Testis (tissue), 2 donors: ENCODE measurements at regions not wholly inside any gene's neighbourhood (a gene's known extent, or its start where the extent isn't known, plus 50 kb on each side); places are given as distances from the start of the nearest gene placed in this dataset.

ENCODE experiments used
- DNase-seq: peaks from one replicate; pipeline ENCODE4 v3.0.0-alpha.2; 2019
- H3K27ac ChIP-seq, 2 donors: fragments of 200-600 bp; sonication (generic); one replicate each; pipeline ENCODE4 v1.5.1; 2019
- H3K27me3 ChIP-seq: fragments of 200-600 bp; sonication (generic); one replicate; pipeline ENCODE4 v1.5.1; 2019
- H3K36me3 ChIP-seq: fragments of 200-600 bp; sonication (generic); one replicate; pipeline ENCODE4 v1.5.1; 2017; ENCODE audit warnings: low read depth; ENCODE audit errors: missing control alignments
- H3K4me1 ChIP-seq: fragments of 200-600 bp; sonication (generic); one replicate; pipeline ENCODE4 v1.5.1; 2019
- H3K4me3 ChIP-seq, 2 donors: fragments of 200-600 bp; sonication (generic); one replicate each; pipeline ENCODE4 v1.5.1; 2017 to 2019
- H3K9me3 ChIP-seq: fragments of 200-600 bp; sonication (generic); one replicate; pipeline ENCODE4 v1.5.1; 2017
- CTCF ChIP-seq, 3 experiments: fragments of 450-650 bp in 2 of 3; fragments of 200-600 bp in 1 of 3; sonication (generic) in 1 of 3; IDR thresholded peaks; one replicate each; pipeline ENCODE4 v1.5.1; 2016 to 2019; ENCODE audit warnings: antibody characterized with exemption in 3 of 3, mild to moderate bottlenecking in 2 of 3, moderate library complexity in 1 of 3
- POLR2A ChIP-seq: fragments of 450-650 bp; IDR thresholded peaks from one replicate; pipeline ENCODE4 v1.6.1; 2017; ENCODE audit warnings: antibody characterized with exemption, mild to moderate bottlenecking, moderate library complexity
- WGBS, 2 donors: methylation state at CpG; one replicate each; pipeline ENCODE4 v1.1.5; 2018; 5-methylcytosine and 5-hydroxymethylcytosine counted together
- intact Hi-C: fragments of 100-400 bp; cut with DNase I; formaldehyde crosslinking; loops from one replicate; pipeline ENCODE4 v1.15.1; 2023; ENCODE audit warnings: low total_unique reads

DNA sequence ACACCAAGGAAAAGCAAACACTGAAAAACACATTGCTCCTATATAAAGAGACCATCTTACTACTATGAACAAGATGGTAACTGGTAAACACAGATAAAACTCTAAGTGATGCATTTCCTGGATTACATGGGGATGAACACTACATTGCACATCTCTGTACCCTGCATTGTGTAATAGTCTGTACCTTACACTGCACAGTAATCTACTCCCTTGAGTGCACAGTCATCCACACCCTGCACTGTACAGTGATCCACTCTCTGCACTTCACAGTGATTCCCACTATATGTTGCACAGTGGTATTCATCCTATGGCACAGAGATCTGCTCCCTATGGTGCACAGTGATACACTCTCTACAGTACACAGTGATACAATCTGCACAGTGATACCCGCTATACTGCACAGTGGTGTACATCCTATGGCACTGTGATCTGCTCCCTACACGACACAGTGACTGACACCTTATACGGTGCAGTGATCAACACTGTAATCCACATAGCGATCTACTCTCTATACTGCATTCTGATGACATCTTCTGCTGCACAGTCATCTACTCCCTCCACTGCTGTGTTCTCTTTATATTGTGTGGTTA, 462.2 kb upstream of the RGPD4 start:
- H3K27ac ChIP-seq = no peak overlapping the region
- no peaks in the 10 kb centered on the region for H3K27me3 ChIP-seq
- H3K4me3 ChIP-seq = no peak overlapping the region
- no peaks in the 10 kb centered on the region for H3K4me1 ChIP-seq
- H3K9me3 ChIP-seq = no peaks in the 10 kb centered on the region
- 91 to 93% methylated on average over 4 of the region's 4 CpGs for WGBS, 2 donors
- no peak for DNase-seq
- H3K36me3 ChIP-seq = no peaks in the 10 kb centered on the region
- no peak for TF ChIP-seq POLR2A
- TF ChIP-seq CTCF (IDR thresholded peaks at IDR 0.05) = no peak
- intact Hi-C loops = no loop called here

DNA sequence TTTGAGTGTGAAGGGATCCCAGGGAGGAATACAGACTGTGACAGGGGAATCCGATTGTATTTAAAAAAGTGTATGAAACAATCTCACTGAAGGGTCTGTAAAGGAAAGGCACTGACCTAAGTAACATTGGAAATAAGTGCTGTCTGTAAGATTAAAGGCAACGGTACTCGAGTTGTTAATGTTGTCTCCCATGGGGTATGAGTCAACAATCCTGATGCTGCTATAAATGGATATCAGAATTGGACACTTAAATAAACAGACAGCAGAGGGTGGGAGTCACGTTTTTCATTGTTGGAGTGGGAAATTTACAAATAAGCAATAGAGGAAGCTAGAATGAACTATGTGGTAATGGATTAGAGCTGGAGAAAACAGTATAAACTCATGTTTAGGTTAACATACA, 452.4 kb upstream of the RGPD4 start:
- DNase-seq = no peak
- Histone ChIP-seq H3K27me3 (no peaks in the 10 kb centered on the region), H3K4me1 (no peaks in the 10 kb centered on the region), H3K9me3 (no peaks in the 10 kb centered on the region), H3K27ac (no peak overlapping the region), H3K4me3 (no peak overlapping the region), H3K36me3 (no peaks in the 10 kb centered on the region)
- TF ChIP-seq POLR2A (no peak), CTCF (IDR thresholded peaks at IDR 0.05) (no peak)
- 64 to 71% methylated on average over 4 of the region's 4 CpGs for WGBS, 2 donors
- intact Hi-C loops = no loop called here

DNA sequence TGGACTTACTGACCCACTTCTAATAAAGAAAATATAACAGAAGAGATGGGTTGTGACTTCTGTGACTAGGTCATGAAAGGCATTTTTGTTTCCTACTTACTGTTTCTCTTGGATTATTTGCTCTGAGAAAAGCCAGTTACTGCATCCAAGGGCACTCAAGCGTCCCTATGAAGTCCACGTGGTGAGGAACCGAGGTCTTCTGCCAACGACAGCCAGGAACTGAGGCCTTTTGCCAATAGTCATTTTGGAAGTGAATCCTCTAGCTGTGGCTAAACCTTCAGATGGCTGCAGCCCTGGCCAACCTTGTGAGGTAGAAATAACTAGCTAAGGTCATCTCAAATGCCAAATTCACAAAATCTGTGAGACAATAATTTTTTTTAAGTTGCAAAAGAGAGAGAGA, 449.8 kb upstream of the RGPD4 start:
- TF ChIP-seq CTCF (IDR thresholded peaks at IDR 0.05) (no peak), POLR2A (no peak)
- WGBS, 2 donors = 37 to 53% methylated on average over 4 of the region's 4 CpGs
- intact Hi-C loops = no loop called here
- no peaks in the 10 kb centered on the region for H3K4me1 ChIP-seq
- H3K4me3 ChIP-seq = no peak overlapping the region
- no peaks in the 10 kb centered on the region for H3K36me3 ChIP-seq
- no peaks in the 10 kb centered on the region for H3K9me3 ChIP-seq
- no peak for DNase-seq
- H3K27ac ChIP-seq = no peak overlapping the region
- no peaks in the 10 kb centered on the region for H3K27me3 ChIP-seq

DNA sequence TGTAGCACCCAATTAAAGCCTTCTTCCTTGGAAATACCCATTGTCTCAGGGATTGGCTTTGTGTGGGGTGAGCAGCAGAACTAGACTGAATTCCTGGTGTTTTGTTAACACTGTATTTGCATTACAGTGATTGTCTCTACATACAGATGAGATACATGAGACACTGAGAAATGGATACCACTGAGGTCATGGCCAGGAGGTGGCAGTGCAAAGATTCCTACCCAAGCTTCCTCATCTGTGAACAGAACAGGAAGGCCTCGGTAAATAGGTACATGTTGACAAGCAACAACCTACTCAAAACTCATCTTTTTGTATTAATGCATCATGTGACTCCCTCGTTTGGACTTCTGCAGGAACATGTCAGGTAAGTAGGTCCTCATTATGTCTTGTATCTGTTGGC, 445.8 kb upstream of the RGPD4 start:
- no peak overlapping the region for H3K27ac ChIP-seq
- no peaks in the 10 kb centered on the region for H3K9me3 ChIP-seq
- TF ChIP-seq POLR2A (no peak), CTCF (IDR thresholded peaks at IDR 0.05) (no peak)
- DNase-seq = no peak
- H3K4me1 ChIP-seq = no peaks in the 10 kb centered on the region
- no peaks in the 10 kb centered on the region for H3K36me3 ChIP-seq
- intact Hi-C loops = no loop called here
- 90 to 92% methylated on average over 2 of the region's 2 CpGs for WGBS, 2 donors
- no peaks in the 10 kb centered on the region for H3K27me3 ChIP-seq
- H3K4me3 ChIP-seq = no peak overlapping the region

DNA sequence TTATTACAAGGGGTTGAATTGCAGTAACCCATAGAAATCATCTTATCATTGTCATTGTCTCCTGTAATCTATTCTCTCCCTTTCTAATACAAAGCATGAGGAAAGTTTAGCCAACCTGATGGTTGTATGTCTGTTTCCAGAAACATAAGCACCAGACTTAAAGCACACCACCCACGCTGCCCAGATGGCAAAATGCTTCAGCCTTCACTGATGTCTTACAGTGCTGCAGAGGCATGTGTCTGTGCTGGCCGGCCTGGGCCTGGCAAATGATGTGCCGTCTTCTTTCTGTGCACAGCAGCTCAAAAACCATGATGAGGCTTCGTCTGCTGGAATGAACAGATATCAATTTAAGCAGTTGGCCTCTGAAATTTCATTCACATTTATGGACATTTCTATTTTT, 443.0 kb upstream of the RGPD4 start:
- Histone ChIP-seq H3K36me3 (no peaks in the 10 kb centered on the region), H3K27ac (no peak overlapping the region), H3K4me3 (no peak overlapping the region), H3K27me3 (no peaks in the 10 kb centered on the region), H3K4me1 (no peaks in the 10 kb centered on the region), H3K9me3 (no peaks in the 10 kb centered on the region)
- 87 to 89% methylated on average over 4 of the region's 4 CpGs for WGBS, 2 donors
- no peak for DNase-seq
- no peak for TF ChIP-seq CTCF (IDR thresholded peaks at IDR 0.05)
- TF ChIP-seq POLR2A = no peak
- intact Hi-C loops = no loop called here
